HepG2 (cell line): ENCODE measurements at regions not wholly inside any gene's neighbourhood (a gene's known extent, or its start where the extent isn't known, plus 50 kb on each side); places are given as distances from the start of the nearest gene placed in this dataset.

Source experiments
- ADNP ChIP-seq: sonication (generic); formaldehyde crosslinking; IDR thresholded peaks from 2 replicates; pipeline ENCODE4 v1.4.0; 2020; ENCODE audit warnings: missing genetic modification reagents
- CCDC6 ChIP-seq: sonication (generic); formaldehyde crosslinking; IDR thresholded peaks from 2 replicates; pipeline ENCODE4 v1.8.1; 2022; ENCODE audit warnings: mild to moderate bottlenecking, missing genetic modification reagents, moderate library complexity
- CHCHD3 ChIP-seq: sonication (generic); formaldehyde crosslinking; IDR thresholded peaks from 2 replicates; pipeline ENCODE4 v1.8.0; 2022; ENCODE audit warnings: mild to moderate bottlenecking, missing genetic modification reagents, moderate library complexity
- FOXA3 ChIP-seq: IDR thresholded peaks from 2 replicates; pipeline ENCODE4 v1.6.1; 2016; ENCODE audit warnings: missing genetic modification reagents, missing compliant biosample characterization
- NFE2L1 ChIP-seq: sonication (generic); formaldehyde crosslinking; IDR thresholded peaks from 2 replicates; pipeline ENCODE4 v1.4.0; 2020; ENCODE audit warnings: missing genetic modification reagents, mild to moderate bottlenecking, borderline replicate concordance
- RARG ChIP-seq: sonication (generic); formaldehyde crosslinking; IDR thresholded peaks from 2 replicates; pipeline ENCODE4 v1.4.0; 2020; ENCODE audit warnings: low read depth, mild to moderate bottlenecking, missing genetic modification reagents
- RBAK ChIP-seq: sonication (generic); formaldehyde crosslinking; IDR thresholded peaks from 2 replicates; pipeline ENCODE4 v1.5.1; 2020; ENCODE audit warnings: mild to moderate bottlenecking, missing genetic modification reagents
- SMAD1 ChIP-seq: sonication (generic); formaldehyde crosslinking; IDR thresholded peaks from 2 replicates; pipeline ENCODE4 v1.4.0; 2020; ENCODE audit warnings: missing genetic modification reagents, low read depth, mild to moderate bottlenecking, borderline replicate concordance
- SRY ChIP-seq: sonication (generic); formaldehyde crosslinking; IDR thresholded peaks from 2 replicates; pipeline ENCODE4 v1.8.0; 2022; ENCODE audit warnings: mild to moderate bottlenecking, missing genetic modification reagents
- SUZ12 ChIP-seq: fragments of 150-350 bp; IDR thresholded peaks from 2 replicates; pipeline ENCODE4 v1.6.1; 2014; ENCODE audit warnings: low read depth, low read length
- ZC3H13 ChIP-seq: sonication (generic); formaldehyde crosslinking; IDR thresholded peaks from 2 replicates; pipeline ENCODE4 v1.8.1; 2023; ENCODE audit warnings: mild to moderate bottlenecking, missing genetic modification reagents, moderate library complexity
- ZFP1 ChIP-seq: IDR thresholded peaks from 2 replicates; pipeline ENCODE4 v1.6.1; 2016
- ZNF124 ChIP-seq: sonication (generic); formaldehyde crosslinking; IDR thresholded peaks from 2 replicates; pipeline ENCODE4 v1.4.0; 2020; ENCODE audit warnings: missing genetic modification reagents
- ZNF138 ChIP-seq: sonication (generic); formaldehyde crosslinking; IDR thresholded peaks from 2 replicates; pipeline ENCODE4 v1.5.0; 2020; ENCODE audit warnings: mild to moderate bottlenecking, low read depth, missing genetic modification reagents
- ZNF260 ChIP-seq: sonication (generic); formaldehyde crosslinking; IDR thresholded peaks from 2 replicates; pipeline ENCODE4 v1.4.0; 2020; ENCODE audit warnings: missing genetic modification reagents, low read depth, mild to moderate bottlenecking, borderline replicate concordance
- ZNF343 ChIP-seq: sonication (generic); formaldehyde crosslinking; IDR thresholded peaks from 2 replicates; pipeline ENCODE4 v1.4.0; 2020; ENCODE audit warnings: mild to moderate bottlenecking, missing genetic modification reagents
- ZNF432 ChIP-seq: sonication (generic); formaldehyde crosslinking; IDR thresholded peaks from 2 replicates; pipeline ENCODE4 v1.5.0; 2020; ENCODE audit warnings: missing genetic modification reagents, mild to moderate bottlenecking, borderline replicate concordance
- ZNF451 ChIP-seq: sonication (generic); formaldehyde crosslinking; IDR thresholded peaks from 2 replicates; pipeline ENCODE4 v1.5.0; 2020; ENCODE audit warnings: mild to moderate bottlenecking, missing genetic modification reagents
- ZNF557 ChIP-seq: sonication (generic); formaldehyde crosslinking; IDR thresholded peaks from 2 replicates; pipeline ENCODE4 v1.4.0; 2020; ENCODE audit warnings: missing genetic modification reagents
- ZNF83 ChIP-seq: sonication (generic); formaldehyde crosslinking; IDR thresholded peaks from 2 replicates; pipeline ENCODE4 v1.4.0; 2020; ENCODE audit warnings: missing genetic modification reagents, mild to moderate bottlenecking, borderline replicate concordance
- ZSCAN22 ChIP-seq: sonication (generic); formaldehyde crosslinking; IDR thresholded peaks from 2 replicates; pipeline ENCODE4 v1.4.0; 2020; ENCODE audit warnings: mild to moderate bottlenecking, missing genetic modification reagents
- TF ChIP-seq, protein P1 (sequence below): sonication (generic); formaldehyde crosslinking; IDR thresholded peaks from 2 replicates; pipeline ENCODE4 v1.9.0; 2021; ENCODE audit warnings: missing genetic modification reagents, mild to moderate bottlenecking, borderline replicate concordance
- TF ChIP-seq, protein P2 (sequence below): sonication (generic); formaldehyde crosslinking; IDR thresholded peaks from 2 replicates; pipeline ENCODE4 v1.4.0; 2020; ENCODE audit warnings: missing genetic modification reagents, low read depth, mild to moderate bottlenecking, borderline replicate concordance
- TF ChIP-seq, protein P3 (sequence below): sonication (generic); formaldehyde crosslinking; IDR thresholded peaks from 2 replicates; pipeline ENCODE4 v1.4.0; 2020; ENCODE audit warnings: missing genetic modification reagents

DNA sequence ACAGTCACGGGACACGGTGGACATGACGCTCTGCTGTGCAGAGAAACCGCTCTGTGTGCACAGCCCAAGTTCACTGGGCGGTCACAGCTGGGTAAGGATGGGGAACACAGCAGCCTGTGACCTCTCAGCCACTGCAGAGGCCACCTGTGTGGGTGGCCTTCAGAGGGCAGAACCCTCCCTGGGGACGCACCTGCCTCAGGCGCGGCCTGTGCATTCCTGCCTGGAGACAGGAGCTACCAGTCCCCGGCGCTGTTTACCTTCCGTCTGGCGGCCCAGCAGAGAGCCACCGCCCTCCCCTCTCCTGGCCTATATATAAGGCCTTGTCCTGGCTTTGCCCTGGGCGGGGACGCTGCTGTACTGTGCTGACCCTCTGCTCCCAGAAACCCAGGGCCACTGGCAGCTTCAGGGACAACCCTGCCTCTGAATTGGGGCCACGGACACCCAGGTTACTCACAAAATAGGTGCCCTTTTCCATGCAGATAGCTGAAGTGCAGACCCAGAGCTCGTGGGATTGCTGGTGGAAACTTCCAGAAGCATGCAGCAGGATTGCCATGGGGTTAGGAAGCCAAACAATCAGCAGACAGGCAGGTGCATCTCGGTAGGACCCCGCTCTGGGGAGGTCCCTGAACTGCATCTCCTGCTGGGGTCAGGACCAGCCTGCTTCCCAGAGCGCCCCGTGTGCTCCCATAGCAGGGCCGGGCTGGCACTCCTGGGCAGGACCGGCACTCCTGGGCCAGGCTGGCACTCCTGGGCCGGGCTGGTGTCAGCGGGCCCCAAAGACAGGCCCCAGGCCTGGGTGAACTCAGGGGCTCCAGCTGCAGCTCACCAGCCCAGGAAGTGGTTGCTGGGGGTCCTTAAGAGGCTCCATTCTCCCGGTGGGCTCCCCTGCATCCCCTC is 83.6 kb downstream of the SIK1 start (continued):
- TF ChIP-seq, protein P1, sequence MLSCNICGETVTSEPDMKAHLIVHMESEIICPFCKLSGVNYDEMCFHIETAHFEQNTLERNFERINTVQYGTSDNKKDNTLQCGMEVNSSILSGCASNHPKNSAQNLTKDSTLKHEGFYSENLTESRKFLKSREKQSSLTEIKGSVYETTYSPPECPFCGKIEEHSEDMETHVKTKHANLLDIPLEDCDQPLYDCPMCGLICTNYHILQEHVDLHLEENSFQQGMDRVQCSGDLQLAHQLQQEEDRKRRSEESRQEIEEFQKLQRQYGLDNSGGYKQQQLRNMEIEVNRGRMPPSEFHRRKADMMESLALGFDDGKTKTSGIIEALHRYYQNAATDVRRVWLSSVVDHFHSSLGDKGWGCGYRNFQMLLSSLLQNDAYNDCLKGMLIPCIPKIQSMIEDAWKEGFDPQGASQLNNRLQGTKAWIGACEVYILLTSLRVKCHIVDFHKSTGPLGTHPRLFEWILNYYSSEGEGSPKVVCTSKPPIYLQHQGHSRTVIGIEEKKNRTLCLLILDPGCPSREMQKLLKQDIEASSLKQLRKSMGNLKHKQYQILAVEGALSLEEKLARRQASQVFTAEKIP (CRISPR knock-in tag): no peak
- TF ChIP-seq ZNF83 (CRISPR knock-in tag) (no peak), SMAD1 (CRISPR knock-in tag) (no peak), ZNF557 (no peak), ZSCAN22 (CRISPR knock-in tag) (no peak), CHCHD3 (CRISPR knock-in tag) (no peak; the same call in 1 of the 2 replicates), SUZ12 (no peak), ZNF138 (CRISPR knock-in tag) (no peak), ZNF260 (CRISPR knock-in tag) (no peak), ZNF432 (CRISPR knock-in tag) (no peak), SRY (CRISPR knock-in tag) (no peak), RBAK (CRISPR knock-in tag) (no peak), ZNF451 (CRISPR knock-in tag) (no peak; the same call in 1 of the 2 replicates), NFE2L1 (CRISPR knock-in tag) (no peak), ZNF343 (CRISPR knock-in tag) (no peak; the same call in 1 of the 2 replicates), ZFP1 (CRISPR knock-in tag) (0 out of 2 replicates have a peak, but pooled peaks have one; percentile 51), RARG (CRISPR knock-in tag) (no peak), FOXA3 (CRISPR knock-in tag) (peak; percentile 93), ZC3H13 (no peak), CCDC6 (CRISPR knock-in tag) (no peak), ADNP (no peak; the same call in 1 of the 2 replicates), ZNF124 (CRISPR knock-in tag) (no peak)
- TF ChIP-seq, protein P2, sequence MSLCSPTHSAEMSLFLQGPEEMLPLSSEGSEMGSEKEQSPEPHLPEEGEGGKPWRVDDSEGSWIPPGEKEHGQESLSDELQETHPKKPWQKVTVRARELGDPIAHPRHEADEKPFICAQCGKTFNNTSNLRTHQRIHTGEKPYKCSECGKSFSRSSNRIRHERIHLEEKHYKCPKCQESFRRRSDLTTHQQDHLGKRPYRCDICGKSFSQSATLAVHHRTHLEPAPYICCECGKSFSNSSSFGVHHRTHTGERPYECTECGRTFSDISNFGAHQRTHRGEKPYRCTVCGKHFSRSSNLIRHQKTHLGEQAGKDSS (CRISPR knock-in tag): peak; percentile 72; the same call in 1 of the 2 replicates
- TF ChIP-seq, protein P3, sequence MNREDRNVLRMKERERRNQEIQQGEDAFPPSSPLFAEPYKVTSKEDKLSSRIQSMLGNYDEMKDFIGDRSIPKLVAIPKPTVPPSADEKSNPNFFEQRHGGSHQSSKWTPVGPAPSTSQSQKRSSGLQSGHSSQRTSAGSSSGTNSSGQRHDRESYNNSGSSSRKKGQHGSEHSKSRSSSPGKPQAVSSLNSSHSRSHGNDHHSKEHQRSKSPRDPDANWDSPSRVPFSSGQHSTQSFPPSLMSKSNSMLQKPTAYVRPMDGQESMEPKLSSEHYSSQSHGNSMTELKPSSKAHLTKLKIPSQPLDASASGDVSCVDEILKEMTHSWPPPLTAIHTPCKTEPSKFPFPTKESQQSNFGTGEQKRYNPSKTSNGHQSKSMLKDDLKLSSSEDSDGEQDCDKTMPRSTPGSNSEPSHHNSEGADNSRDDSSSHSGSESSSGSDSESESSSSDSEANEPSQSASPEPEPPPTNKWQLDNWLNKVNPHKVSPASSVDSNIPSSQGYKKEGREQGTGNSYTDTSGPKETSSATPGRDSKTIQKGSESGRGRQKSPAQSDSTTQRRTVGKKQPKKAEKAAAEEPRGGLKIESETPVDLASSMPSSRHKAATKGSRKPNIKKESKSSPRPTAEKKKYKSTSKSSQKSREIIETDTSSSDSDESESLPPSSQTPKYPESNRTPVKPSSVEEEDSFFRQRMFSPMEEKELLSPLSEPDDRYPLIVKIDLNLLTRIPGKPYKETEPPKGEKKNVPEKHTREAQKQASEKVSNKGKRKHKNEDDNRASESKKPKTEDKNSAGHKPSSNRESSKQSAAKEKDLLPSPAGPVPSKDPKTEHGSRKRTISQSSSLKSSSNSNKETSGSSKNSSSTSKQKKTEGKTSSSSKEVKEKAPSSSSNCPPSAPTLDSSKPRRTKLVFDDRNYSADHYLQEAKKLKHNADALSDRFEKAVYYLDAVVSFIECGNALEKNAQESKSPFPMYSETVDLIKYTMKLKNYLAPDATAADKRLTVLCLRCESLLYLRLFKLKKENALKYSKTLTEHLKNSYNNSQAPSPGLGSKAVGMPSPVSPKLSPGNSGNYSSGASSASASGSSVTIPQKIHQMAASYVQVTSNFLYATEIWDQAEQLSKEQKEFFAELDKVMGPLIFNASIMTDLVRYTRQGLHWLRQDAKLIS (CRISPR knock-in tag): no peak
